Activated naive CD4-positive, alpha-beta T cell treated with anti-CD3 and anti-CD28 coated beads, Interleukin-2, amount 50 U/mL, for 72 hours (primary cell): ENCODE measurements at regions not wholly inside any gene's neighbourhood (a gene's known extent, or its start where the extent isn't known, plus 50 kb on each side); places are given as distances from the start of the nearest gene placed in this dataset.
"Not testable (repeated sequence)": the region's sequence is repeated elsewhere in the genome, so short reads cannot be mapped to it uniquely, and the experiment has no call there.

ENCODE experiments used
- ATAC-seq, 2 donors: fragments of 150-1000 bp; cut with Tn5 transposase; 2 replicates each; pipeline ENCODE4 v1.10.0; 2021; ENCODE audit warnings: mild to moderate bottlenecking in 2 of 2, moderate library complexity in 2 of 2
- DNase-seq, 2 donors: peaks; one replicate each; pipeline ENCODE4 v3.0.0; 2021 to 2022; ENCODE audit warnings: low spot score in 2 of 2
- H3K27ac Mint-ChIP-seq, 2 donors: one replicate each; pipeline ENCODE4 v1.8.0; 2022; ENCODE audit warnings: mild to moderate bottlenecking in 2 of 2, mixed read lengths in 2 of 2
- H3K36me3 Mint-ChIP-seq, 2 donors: one replicate each; pipeline ENCODE4 v1.8.0; 2022; ENCODE audit warnings: mixed read lengths in 2 of 2
- H3K9me3 Mint-ChIP-seq, 2 donors: one replicate each; pipeline ENCODE4 v1.8.0; 2022; ENCODE audit warnings: mixed read lengths in 2 of 2

- Mint-ChIP-seq H3K9me3 (peaks cover 26 to 36% of the 10 kb centered on the region in 2 donors), H3K27ac (no peak overlapping the region), H3K36me3 (peaks cover 0 to 5% of the 10 kb centered on the region in 2 donors)
- DNase-seq (no peak), ATAC-seq (no peak)
Measured at GRCh38 chr9:12351293-12352044, 341.7 kb upstream of the TYRP1 start.

GRCh38 chr9:12352045-12352315, 341.2 kb upstream of the TYRP1 start:
- Mint-ChIP-seq H3K36me3 (peaks cover 0 to 5% of the 10 kb centered on the region in 2 donors), H3K27ac (no peak overlapping the region), H3K9me3 (peaks cover 26 to 36% of the 10 kb centered on the region in 2 donors)
- DNase-seq, result no peak
- no peak for ATAC-seq

- no peak for ATAC-seq
- H3K27ac Mint-ChIP-seq, result no peak overlapping the region
Measured at GRCh38 chr9:12363439-12363838, 329.7 kb upstream of the TYRP1 start.

GRCh38 chr9:12368569-12368968, 324.6 kb upstream of the TYRP1 start:
- DNase-seq, result no peak
- Mint-ChIP-seq H3K36me3 (no peaks in the 10 kb centered on the region), H3K9me3 (peaks cover 9 to 21% of the 10 kb centered on the region in 2 donors), H3K27ac (no peak overlapping the region)
- no peak for ATAC-seq

More at GRCh38 chr9:12363439-12363838, 329.7 kb upstream of the TYRP1 start:
- no peak for DNase-seq
- no peaks in the 10 kb centered on the region for H3K36me3 Mint-ChIP-seq
- peaks cover 14 to 19% of the 10 kb centered on the region in 2 donors for H3K9me3 Mint-ChIP-seq

GRCh38 chr9:12391839-12392509, 301.2 kb upstream of the TYRP1 start:
- Mint-ChIP-seq H3K27ac (no peak overlapping the region), H3K9me3 (peaks cover 5 to 8% of the 10 kb centered on the region in 2 donors), H3K36me3 (no peaks in the 10 kb centered on the region)
- DNase-seq, result no peak
- ATAC-seq, result no peak

GRCh38 chr9:12394105-12394504, 299.1 kb upstream of the TYRP1 start:
- no peaks in the 10 kb centered on the region for H3K36me3 Mint-ChIP-seq
- ATAC-seq (no peak), DNase-seq (no peak)
- peaks cover 8 to 15% of the 10 kb centered on the region in 2 donors for H3K9me3 Mint-ChIP-seq
- H3K27ac Mint-ChIP-seq, result no peak overlapping the region

GRCh38 chr9:12403721-12404120, 289.5 kb upstream of the TYRP1 start:
- ATAC-seq (no peak), DNase-seq (no peak)
- H3K9me3 Mint-ChIP-seq, result peaks cover 15 to 23% of the 10 kb centered on the region in 2 donors
- peaks cover 0 to 4% of the 10 kb centered on the region in 2 donors for H3K36me3 Mint-ChIP-seq
- no peak overlapping the region for H3K27ac Mint-ChIP-seq

GRCh38 chr9:12413986-12414385, 279.2 kb upstream of the TYRP1 start:
- Mint-ChIP-seq H3K36me3 (no peaks in the 10 kb centered on the region), H3K27ac (no peak overlapping the region), H3K9me3 (peaks cover 31 to 41% of the 10 kb centered on the region in 2 donors)
- DNase-seq (no peak), ATAC-seq (no peak)

GRCh38 chr9:12414514-12414913, 278.7 kb upstream of the TYRP1 start:
- ATAC-seq (no peak), DNase-seq (no peak)
- Mint-ChIP-seq H3K9me3 (peaks cover 30 to 35% of the 10 kb centered on the region in 2 donors), H3K27ac (no peak overlapping the region), H3K36me3 (no peaks in the 10 kb centered on the region)

GRCh38 chr9:12415361-12415760, 277.8 kb upstream of the TYRP1 start:
- Mint-ChIP-seq H3K9me3 (peaks cover 26 to 28% of the 10 kb centered on the region in 2 donors), H3K27ac (no peak overlapping the region), H3K36me3 (no peaks in the 10 kb centered on the region)
- ATAC-seq (no peak), DNase-seq (no peak)

- no peak overlapping the region for H3K27ac Mint-ChIP-seq
- H3K9me3 Mint-ChIP-seq, result peaks cover 23 to 24% of the 10 kb centered on the region in 2 donors
- DNase-seq (no peak), ATAC-seq (no peak)
- H3K36me3 Mint-ChIP-seq, result no peaks in the 10 kb centered on the region
Measured at GRCh38 chr9:12416716-12417115, 276.5 kb upstream of the TYRP1 start.

- ATAC-seq, result no peak
- Mint-ChIP-seq H3K36me3 (no peaks in the 10 kb centered on the region), H3K9me3 (peaks cover 14 to 18% of the 10 kb centered on the region in 2 donors), H3K27ac (no peak overlapping the region)
- no peak for DNase-seq
Measured at GRCh38 chr9:12424243-12424642, 268.9 kb upstream of the TYRP1 start.

GRCh38 chr9:12425878-12426864, 267.0 kb upstream of the TYRP1 start:
- Mint-ChIP-seq H3K27ac (no peak overlapping the region), H3K9me3 (peaks cover 10 to 23% of the 10 kb centered on the region in 2 donors), H3K36me3 (no peaks in the 10 kb centered on the region)
- ATAC-seq (no peak), DNase-seq (no peak)

- peaks cover 28 to 35% of the 10 kb centered on the region in 2 donors for H3K9me3 Mint-ChIP-seq
- ATAC-seq, result no peak
- H3K36me3 Mint-ChIP-seq, result peaks cover 4 to 12% of the 10 kb centered on the region in 2 donors
- no peak overlapping the region for H3K27ac Mint-ChIP-seq
- DNase-seq, result no peak
Measured at GRCh38 chr9:12439267-12439666, 253.9 kb upstream of the TYRP1 start.

- peaks cover 26 to 30% of the 10 kb centered on the region in 2 donors for H3K9me3 Mint-ChIP-seq
- not testable (repeated sequence) for ATAC-seq, H3K27ac Mint-ChIP-seq, DNase-seq, H3K36me3 Mint-ChIP-seq
Measured at GRCh38 chr9:12441080-12441479, 252.1 kb upstream of the TYRP1 start.

GRCh38 chr9:12441506-12441905, 251.7 kb upstream of the TYRP1 start:
- Mint-ChIP-seq H3K27ac (no peak overlapping the region), H3K9me3 (peaks cover 23 to 27% of the 10 kb centered on the region in 2 donors), H3K36me3 (peaks cover 0 to 7% of the 10 kb centered on the region in 2 donors)
- no peak for DNase-seq
- ATAC-seq, result no peak

GRCh38 chr9:12448246-12448645, 244.9 kb upstream of the TYRP1 start:
- no peak overlapping the region for H3K27ac Mint-ChIP-seq
- DNase-seq (no peak), ATAC-seq (no peak)
- peaks cover 18 to 19% of the 10 kb centered on the region in 2 donors for H3K9me3 Mint-ChIP-seq
- H3K36me3 Mint-ChIP-seq, result no peaks in the 10 kb centered on the region
